ENCODE measurements at regions not wholly inside any gene's neighbourhood (a gene's known extent, or its start where the extent isn't known, plus 50 kb on each side); places are given as distances from the start of the nearest gene placed in this dataset.

- Histone ChIP-seq H2AFZ (ENCODE audit: insufficient read depth, low read depth, low read length, poor library complexity, severe bottlenecking) (no peak overlapping the region), H4K20me1 (ENCODE audit: insufficient read depth, low read length) (no peaks in the 10 kb centered on the region), H3K27ac (ENCODE audit: low read depth in 1 of 2, low read length in 2 of 2) (no peak overlapping the region), H3K9ac (ENCODE audit: insufficient read depth, low read length, poor library complexity, severe bottlenecking) (no peak overlapping the region), H3K4me2 (replicated peaks; ENCODE audit: extremely low read depth, low read length, poor library complexity, severe bottlenecking) (no peak overlapping the region), H3K79me2 (ENCODE audit: insufficient read depth, low read length) (no peaks in the 10 kb centered on the region), H3K36me3 (replicated peaks in 1 of 2; ENCODE audit: control insufficient read depth in 1 of 2, insufficient read depth in 2 of 2, low read length in 2 of 2) (no peaks in the 10 kb centered on the region), H3K4me1 (ENCODE audit: control insufficient read depth in 1 of 2, insufficient read depth in 2 of 2, low read length in 2 of 2) (peaks cover 24 to 30% of the 10 kb centered on the region in 2 donors), H3K9me3 (replicated peaks in 1 of 2; ENCODE audit: control insufficient read depth in 1 of 2, insufficient read depth in 1 of 2, low read length in 2 of 2) (no peaks in the 10 kb centered on the region), H3K4me3 (replicated peaks in 1 of 3; ENCODE audit: low read depth in 2 of 3, low read length in 3 of 3) (no peak overlapping the region), H3K27me3 (ENCODE audit: control insufficient read depth in 2 of 2, insufficient read depth in 2 of 2, low read length in 2 of 2) (peaks cover 0 to 2% of the 10 kb centered on the region in 2 donors)
- intact Hi-C loops (cut with micrococcal nuclease): no loop called here
- H3K36me3 Mint-ChIP-seq: peaks cover 0 to 2% of the 10 kb centered on the region in 2 donors
- no peak for TF ChIP-seq CTCF (IDR thresholded peaks at IDR 0.05)
- no peak overlapping the region for H3K4me3 Mint-ChIP-seq
- 100% methylated on average over 3 of the region's 7 CpGs for WGBS (ENCODE audit: insufficient coverage)
- H3K9me3 Mint-ChIP-seq: peaks cover 0 to 2% (median 0%) of the 10 kb centered on the region in 7 donors
- no peak for DNase-seq
- peaks cover 11 to 16% (median 13%) of the 10 kb centered on the region in 3 donors for H3K27me3 Mint-ChIP-seq (ENCODE audit: low read depth in 3 of 3)
- no peak overlapping the region for H3K27ac Mint-ChIP-seq
- H3K4me1 Mint-ChIP-seq: peaks cover 36% of the 10 kb centered on the region
Observed at GRCh38 chr5:32500181-32500580, 55.6 kb upstream of the ZFR start.

GRCh38 chr5:32499261-32499660, 54.7 kb upstream of the ZFR start:
- H3K4me1 ChIP-seq (ENCODE audit: control insufficient read depth in 1 of 2, insufficient read depth in 2 of 2, low read length in 2 of 2): peaks cover 15 to 21% of the 10 kb centered on the region in 2 donors
- H2AFZ ChIP-seq (ENCODE audit: insufficient read depth, low read depth, low read length, poor library complexity, severe bottlenecking): no peak overlapping the region
- Mint-ChIP-seq H3K36me3 (no peaks in the 10 kb centered on the region), H3K27me3 (ENCODE audit: low read depth in 3 of 3) (peaks cover 3 to 8% (median 8%) of the 10 kb centered on the region in 3 donors), H3K4me1 (peaks cover 26% of the 10 kb centered on the region), H3K9me3 (no peaks in the 10 kb centered on the region), H3K4me3 (no peak overlapping the region), H3K27ac (no peak overlapping the region)
- no peak for TF ChIP-seq CTCF (IDR thresholded peaks at IDR 0.05)
- intact Hi-C loops (cut with micrococcal nuclease): loop anchor here in 1 of 2 donors (10.0 kb wide), 1 partner anchor 46 kb away; no protein-coding TSS in a partner anchor
- peaks cover 0 to 2% of the 10 kb centered on the region in 2 donors for H3K27me3 ChIP-seq (ENCODE audit: control insufficient read depth in 2 of 2, insufficient read depth in 2 of 2, low read length in 2 of 2)
- no peaks in the 10 kb centered on the region for H3K9me3 ChIP-seq (replicated peaks in 1 of 2; ENCODE audit: control insufficient read depth in 1 of 2, insufficient read depth in 1 of 2, low read length in 2 of 2)
- H3K4me2 ChIP-seq (replicated peaks; ENCODE audit: extremely low read depth, low read length, poor library complexity, severe bottlenecking): no peak overlapping the region
- no peak overlapping the region for H3K4me3 ChIP-seq (replicated peaks in 1 of 3; ENCODE audit: low read depth in 2 of 3, low read length in 3 of 3)
- H3K36me3 ChIP-seq (replicated peaks in 1 of 2; ENCODE audit: control insufficient read depth in 1 of 2, insufficient read depth in 2 of 2, low read length in 2 of 2): no peaks in the 10 kb centered on the region
- H3K27ac ChIP-seq (ENCODE audit: low read depth in 1 of 2, low read length in 2 of 2): no peak overlapping the region
- no CpG with 5 or more reads among the region's 2 CpGs for WGBS (ENCODE audit: insufficient coverage)
- H3K79me2 ChIP-seq (ENCODE audit: insufficient read depth, low read length): no peaks in the 10 kb centered on the region
- no peak overlapping the region for H3K9ac ChIP-seq (ENCODE audit: insufficient read depth, low read length, poor library complexity, severe bottlenecking)
- no peaks in the 10 kb centered on the region for H4K20me1 ChIP-seq (ENCODE audit: insufficient read depth, low read length)
- no peak for DNase-seq
